ENCODE measurements at regions not wholly inside any gene's neighbourhood (a gene's known extent, or its start where the extent isn't known, plus 50 kb on each side); places are given as distances from the start of the nearest gene placed in this dataset.

GRCh38 chr9:30235068-30235467 is 2149.4 kb upstream of the ACO1 start:
- POLR2A ChIA-PET (ENCODE audit: unreplicated experiment): no interaction called here
- BruUV-seq (replicated peaks): no TSS peak
- H3K36me3 ChIP-seq (ENCODE audit: low read depth): no peaks in the 10 kb centered on the region

GRCh38 chr9:30235564-30235963 is 2148.9 kb upstream of the ACO1 start:
- no peak overlapping the region for H3K27ac ChIP-seq
- no peaks in the 10 kb centered on the region for H3K27me3 ChIP-seq (ENCODE audit: insufficient read depth, low read depth)
- no peaks in the 10 kb centered on the region for H4K20me1 ChIP-seq (ENCODE audit: insufficient read depth)
- no peaks in the 10 kb centered on the region for H3K79me2 ChIP-seq (ENCODE audit: low read depth)
- H3K4me2 ChIP-seq: no peak overlapping the region
- no peaks in the 10 kb centered on the region for H3K4me1 ChIP-seq (replicated peaks; ENCODE audit: insufficient read depth)
- CTCF ChIA-PET: no interaction called here
- TF ChIP-seq EZH2 (IDR thresholded peaks at IDR 0.05; ENCODE audit: low read depth): no peak
- no peak for TF ChIP-seq CTCF (conservative IDR thresholded peaks at IDR 0.05)
- POLR2A ChIA-PET (ENCODE audit: unreplicated experiment): no interaction called here
- DNase-seq: no peak
- H2AFZ ChIP-seq: no peak overlapping the region
- no peaks in the 10 kb centered on the region for H3F3A ChIP-seq (ENCODE audit: insufficient read depth, low read depth)
- H3K36me3 ChIP-seq (ENCODE audit: low read depth): no peaks in the 10 kb centered on the region
- no TSS peak for BruUV-seq (replicated peaks)
- no peaks in the 10 kb centered on the region for H3K9me3 ChIP-seq (ENCODE audit: insufficient read depth, low read depth)
- H3K9me2 ChIP-seq (ENCODE audit: insufficient read depth): no peaks in the 10 kb centered on the region
- intact Hi-C loops (cut with micrococcal nuclease; ENCODE audit: unreplicated experiment): no loop called here
- H3K4me3 ChIP-seq: no peak overlapping the region

More at GRCh38 chr9:30235068-30235467, 2149.4 kb upstream of the ACO1 start:
- no peaks in the 10 kb centered on the region for H3K9me2 ChIP-seq (ENCODE audit: insufficient read depth)
- H2AFZ ChIP-seq: no peak overlapping the region
- no peaks in the 10 kb centered on the region for H3K4me1 ChIP-seq (replicated peaks; ENCODE audit: insufficient read depth)
- intact Hi-C loops (cut with micrococcal nuclease; ENCODE audit: unreplicated experiment): no loop called here
- H3K27ac ChIP-seq: no peak overlapping the region
- no peaks in the 10 kb centered on the region for H4K20me1 ChIP-seq (ENCODE audit: insufficient read depth)
- TF ChIP-seq EZH2 (IDR thresholded peaks at IDR 0.05; ENCODE audit: low read depth) (no peak), CTCF (conservative IDR thresholded peaks at IDR 0.05) (no peak)
- H3K9me3 ChIP-seq (ENCODE audit: insufficient read depth, low read depth): no peaks in the 10 kb centered on the region
- CTCF ChIA-PET: no interaction called here
- no peaks in the 10 kb centered on the region for H3K79me2 ChIP-seq (ENCODE audit: low read depth)
- H3F3A ChIP-seq (ENCODE audit: insufficient read depth, low read depth): no peaks in the 10 kb centered on the region
- H3K4me2 ChIP-seq: no peak overlapping the region
- no peak for DNase-seq
- H3K4me3 ChIP-seq: no peak overlapping the region
- no peaks in the 10 kb centered on the region for H3K27me3 ChIP-seq (ENCODE audit: insufficient read depth, low read depth)

GRCh38 chr9:30239878-30240277 is 2144.6 kb upstream of the ACO1 start:
- ChIA-PET POLR2A (ENCODE audit: unreplicated experiment) (no interaction called here), CTCF (no interaction called here)
- no peak for DNase-seq
- intact Hi-C loops (cut with micrococcal nuclease; ENCODE audit: unreplicated experiment): no loop called here
- Histone ChIP-seq H3K36me3 (ENCODE audit: low read depth) (no peaks in the 10 kb centered on the region), H4K20me1 (ENCODE audit: insufficient read depth) (no peaks in the 10 kb centered on the region), H3K79me2 (ENCODE audit: low read depth) (no peaks in the 10 kb centered on the region), H3K4me3 (no peak overlapping the region), H2AFZ (no peak overlapping the region), H3K9me3 (ENCODE audit: insufficient read depth, low read depth) (no peaks in the 10 kb centered on the region), H3F3A (ENCODE audit: insufficient read depth, low read depth) (no peaks in the 10 kb centered on the region), H3K9me2 (ENCODE audit: insufficient read depth) (no peaks in the 10 kb centered on the region), H3K27me3 (ENCODE audit: insufficient read depth, low read depth) (no peaks in the 10 kb centered on the region), H3K27ac (no peak overlapping the region), H3K4me1 (replicated peaks; ENCODE audit: insufficient read depth) (no peaks in the 10 kb centered on the region), H3K4me2 (no peak overlapping the region)
- no TSS peak for BruUV-seq (replicated peaks)
- TF ChIP-seq CTCF (conservative IDR thresholded peaks at IDR 0.05) (no peak), EZH2 (IDR thresholded peaks at IDR 0.05; ENCODE audit: low read depth) (no peak)

Data from PC-9 (cell line).